ENCODE measurements at regions not wholly inside any gene's neighbourhood (a gene's known extent, or its start where the extent isn't known, plus 50 kb on each side); places are given as distances from the start of the nearest gene placed in this dataset.
"Not testable (repeated sequence)": the region's sequence is repeated elsewhere in the genome, so short reads cannot be mapped to it uniquely, and the experiment has no call there.

DNA sequence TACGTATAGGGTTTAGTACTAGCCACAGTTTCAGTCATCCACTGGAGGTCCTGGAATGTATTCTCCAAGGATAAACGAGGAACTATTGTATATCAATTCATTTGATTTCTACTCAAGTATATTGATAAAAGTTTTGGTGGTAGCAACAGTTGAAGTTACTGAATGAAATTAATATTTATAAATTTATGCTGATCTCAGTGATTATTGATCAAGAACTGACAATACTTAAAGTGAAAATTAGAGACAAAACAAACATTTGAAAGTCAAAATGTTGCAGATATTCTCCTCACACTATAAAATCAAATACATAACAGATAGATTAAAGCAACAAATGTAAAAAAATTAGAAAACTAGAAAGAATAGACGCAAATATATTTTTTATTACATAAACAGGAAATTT, 150.9 kb upstream of the SLC35G4 start:
- DNase-seq (ENCODE audit: low spot score), result no peak

DNA sequence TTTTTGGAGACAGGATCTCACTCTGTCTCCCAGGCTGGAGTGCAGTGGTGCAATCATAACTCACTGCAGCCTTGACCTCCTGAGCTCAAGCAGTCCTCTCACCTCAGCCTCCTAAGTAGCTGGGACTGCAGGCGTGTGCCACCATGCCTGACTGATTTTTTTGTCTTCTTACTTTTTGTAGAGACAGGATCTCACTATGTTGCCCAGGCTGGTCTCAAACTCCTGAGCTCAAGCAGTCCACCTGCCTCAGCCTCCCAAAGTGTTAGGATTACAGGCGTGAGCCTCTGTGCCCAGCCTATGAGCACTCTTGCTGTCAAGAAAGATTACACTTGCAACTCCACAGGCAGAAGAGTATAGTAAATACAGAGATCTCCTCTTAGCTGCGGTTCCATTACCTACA, 151.5 kb upstream of the SLC35G4 start:
- DNase-seq (ENCODE audit: low spot score), result not testable (repeated sequence)

DNA sequence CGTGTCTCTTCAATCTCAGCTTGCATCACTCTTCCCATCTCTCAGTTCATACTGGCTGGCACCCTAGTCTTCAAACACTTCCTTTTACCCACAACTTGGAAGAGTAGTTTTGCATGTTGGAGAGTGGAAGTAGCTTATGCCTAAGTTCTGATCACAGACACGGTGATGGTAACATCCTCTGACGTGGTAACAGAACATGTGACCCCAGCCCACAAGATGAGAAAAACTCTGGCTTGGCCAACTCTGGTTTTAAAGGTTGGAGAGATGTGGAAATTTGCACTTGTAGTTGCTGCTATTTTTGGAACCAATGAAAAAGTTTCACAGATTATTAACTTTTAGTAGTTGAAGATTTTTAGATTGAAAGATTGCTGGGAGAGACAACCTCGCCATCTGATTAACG, 155.4 kb upstream of the SLC35G4 start:
- no peak for DNase-seq (ENCODE audit: low spot score)

DNA sequence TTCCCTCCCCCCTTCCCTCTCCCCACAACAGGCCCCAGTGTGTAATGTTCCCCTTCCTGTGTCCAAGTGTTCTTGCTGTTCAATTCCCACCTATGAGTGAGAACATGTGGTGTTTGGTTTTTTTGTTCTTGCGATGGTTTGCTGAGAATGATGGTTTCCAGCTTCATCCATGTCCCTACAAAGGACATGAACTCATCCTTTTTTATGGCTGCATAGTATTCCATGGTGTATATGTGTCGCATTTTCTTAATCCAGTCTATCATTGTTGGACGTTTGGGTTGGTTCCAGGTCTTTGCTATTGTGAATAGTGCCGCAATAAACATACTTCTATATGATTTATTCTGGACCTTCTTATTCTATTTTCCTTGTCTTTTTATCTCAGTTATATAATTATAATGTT, 165.2 kb upstream of the SLC35G4 start:
- DNase-seq (ENCODE audit: low spot score), result not testable (repeated sequence)

DNA sequence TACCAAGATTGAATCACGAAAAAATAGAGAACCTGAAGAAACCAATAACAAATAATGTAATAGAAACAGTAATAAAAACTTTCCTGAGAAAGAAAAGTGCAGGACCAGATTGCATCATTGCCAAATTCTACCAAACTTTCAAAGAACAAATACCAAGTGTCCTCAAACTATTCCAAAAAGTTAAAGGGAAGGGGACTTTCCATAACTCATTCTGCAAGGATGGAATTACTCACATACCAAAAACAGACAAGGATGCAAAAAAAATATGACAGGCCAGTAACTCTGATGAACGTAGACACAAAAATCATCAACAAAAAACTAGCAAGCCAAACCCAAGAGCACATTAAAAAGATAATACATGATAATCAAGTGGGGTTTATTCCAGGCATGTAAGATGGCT, 172.3 kb upstream of the SLC35G4 start:
- DNase-seq (ENCODE audit: low spot score), result no peak

DNA sequence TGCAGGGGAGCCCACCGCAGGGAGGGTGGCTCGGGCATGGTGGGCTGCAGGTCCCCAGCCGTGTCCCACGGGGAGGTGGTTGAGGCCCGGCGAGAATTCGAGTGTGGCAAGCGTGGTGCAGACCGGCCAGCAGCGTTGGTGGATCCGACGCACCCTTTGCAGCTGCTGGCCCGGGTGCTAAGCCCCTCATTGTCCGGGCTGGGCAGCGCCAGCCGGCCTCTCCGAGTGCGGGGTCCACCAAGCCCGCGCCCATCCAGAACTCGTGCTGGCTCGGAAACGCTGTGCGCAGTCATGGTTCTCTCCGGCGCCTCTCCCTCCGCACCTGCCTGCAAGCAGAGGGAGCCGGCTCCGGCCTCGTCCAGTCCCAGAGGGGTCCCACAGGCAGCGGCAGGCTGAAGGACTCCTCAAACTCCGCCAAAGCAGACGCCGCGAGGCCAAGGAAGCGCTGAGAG, 177.0 kb upstream of the SLC35G4 start:
- no peak for DNase-seq (ENCODE audit: low spot score)

DNA sequence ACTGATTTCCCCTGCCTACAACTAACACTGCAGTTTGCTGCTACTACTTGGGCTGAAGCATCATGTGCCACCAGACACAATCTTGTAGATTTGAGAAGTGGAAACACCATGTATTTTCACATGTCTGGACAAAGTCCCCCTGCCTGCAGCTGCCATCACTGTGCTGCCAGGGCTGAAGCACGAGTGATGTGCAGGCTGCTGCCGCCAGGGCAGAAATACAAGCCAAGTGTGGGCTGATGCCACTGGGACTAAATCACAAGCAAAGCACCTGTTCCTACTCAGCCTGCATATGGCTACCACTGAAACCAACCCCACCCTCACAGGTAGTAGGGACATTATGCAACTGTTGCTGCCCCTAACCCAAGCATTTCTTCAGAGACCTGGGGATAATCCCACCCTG, 179.5 kb upstream of the SLC35G4 start:
- no peak for DNase-seq (ENCODE audit: low spot score)

DNA sequence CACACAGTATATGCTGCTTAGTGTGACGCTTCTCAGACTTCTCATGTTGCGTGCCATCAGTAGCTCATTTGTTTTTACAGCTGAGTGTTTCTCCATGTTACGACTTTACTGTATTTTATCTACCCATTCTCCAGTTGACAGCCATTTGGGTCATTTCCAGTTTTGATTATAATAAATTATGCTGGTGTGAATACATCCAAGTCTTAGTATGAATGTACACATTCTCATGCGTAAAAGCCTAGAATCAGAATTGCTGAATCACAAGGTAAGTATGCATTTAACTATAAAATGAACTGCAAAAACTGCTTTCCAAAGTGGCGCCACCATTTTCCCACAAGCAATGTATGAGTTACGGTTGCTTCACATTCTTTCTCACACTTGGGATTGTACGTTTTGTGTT, 184.2 kb upstream of the SLC35G4 start:
- DNase-seq (ENCODE audit: low spot score), result no peak

DNA sequence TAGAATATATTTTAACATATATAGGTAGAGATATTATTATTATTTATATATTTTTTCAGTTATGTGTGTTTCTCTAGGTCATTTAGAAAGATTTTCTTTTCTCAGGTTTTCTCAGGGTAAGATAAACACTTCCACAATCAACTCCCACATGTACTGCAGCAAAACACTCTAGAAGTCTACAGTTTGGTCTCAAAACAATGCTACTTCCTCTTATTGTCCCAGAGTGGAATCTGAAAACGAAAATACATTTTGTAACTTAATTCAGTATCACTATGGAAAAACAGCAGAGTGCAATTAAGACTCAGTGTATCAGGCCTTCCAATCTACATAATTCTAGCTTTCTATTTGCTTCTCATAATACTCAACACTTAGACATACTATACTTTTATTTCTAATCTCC, 190.1 kb upstream of the SLC35G4 start:
- no peak for DNase-seq (ENCODE audit: low spot score)

DNA sequence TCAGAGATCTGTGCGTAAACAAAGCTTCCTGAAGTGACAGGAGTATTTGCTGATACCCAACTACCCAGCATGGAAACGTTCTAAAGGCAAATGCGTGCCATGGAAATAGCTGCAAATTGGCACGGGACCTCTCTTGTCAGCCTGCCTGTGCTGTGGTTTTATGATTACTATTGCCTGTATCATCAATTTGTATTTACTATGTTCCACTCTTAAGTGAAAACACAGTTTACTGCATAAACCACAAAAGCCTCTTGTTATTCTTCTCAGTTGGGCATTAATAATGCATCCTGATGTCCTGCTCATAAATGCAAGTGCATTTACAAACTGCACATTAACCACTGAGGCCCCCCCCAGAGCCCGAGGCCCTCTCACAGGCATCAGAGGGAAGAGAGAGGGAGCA, 196.6 kb upstream of the SLC35G4 start:
- no peak for DNase-seq (ENCODE audit: low spot score)

DNA sequence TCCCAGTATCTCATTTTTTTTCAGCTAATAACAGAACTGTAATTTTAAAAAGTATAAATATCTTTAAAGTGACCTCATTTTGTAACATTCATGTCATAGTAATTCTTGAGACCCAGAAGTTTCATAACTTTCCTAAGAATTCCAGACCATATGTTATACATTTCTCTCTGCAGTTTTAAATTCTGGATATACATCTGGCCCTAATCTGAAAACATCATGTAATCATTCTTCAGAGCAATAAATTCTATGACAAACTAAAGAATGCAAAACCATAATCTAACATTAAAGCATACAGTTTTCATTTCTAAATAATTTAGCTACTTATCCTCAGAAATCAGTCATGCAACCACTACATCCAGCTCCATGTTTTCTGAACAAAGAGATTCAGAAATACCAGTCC, 198.3 kb upstream of the SLC35G4 start:
- no peak for DNase-seq (ENCODE audit: low spot score)

DNA sequence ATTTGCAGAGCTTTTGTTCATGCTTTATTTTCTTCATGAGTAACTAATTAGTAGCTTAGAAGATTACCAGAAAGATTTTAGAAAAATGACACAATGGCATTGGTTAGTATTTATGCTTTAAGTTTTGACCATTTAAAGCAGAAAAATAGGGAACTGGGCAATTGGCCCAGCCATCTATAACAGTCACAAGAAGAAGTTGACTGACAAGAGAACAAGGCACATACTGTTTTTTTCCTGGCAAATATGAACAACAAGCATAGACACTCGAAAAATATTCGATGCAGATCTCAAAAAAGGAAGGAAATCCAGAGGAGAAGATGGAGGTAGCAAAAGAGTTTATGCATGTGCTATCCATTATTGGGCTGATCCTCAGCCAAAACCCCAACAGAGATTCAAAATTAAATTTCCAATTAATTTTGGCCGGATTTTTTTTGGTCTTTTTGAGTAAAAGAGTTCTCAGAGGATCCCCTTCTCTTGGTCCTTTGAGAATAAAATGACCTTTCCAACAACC, 200.8 kb upstream of the SLC35G4 start:
- DNase-seq (ENCODE audit: low spot score), result no peak

DNA sequence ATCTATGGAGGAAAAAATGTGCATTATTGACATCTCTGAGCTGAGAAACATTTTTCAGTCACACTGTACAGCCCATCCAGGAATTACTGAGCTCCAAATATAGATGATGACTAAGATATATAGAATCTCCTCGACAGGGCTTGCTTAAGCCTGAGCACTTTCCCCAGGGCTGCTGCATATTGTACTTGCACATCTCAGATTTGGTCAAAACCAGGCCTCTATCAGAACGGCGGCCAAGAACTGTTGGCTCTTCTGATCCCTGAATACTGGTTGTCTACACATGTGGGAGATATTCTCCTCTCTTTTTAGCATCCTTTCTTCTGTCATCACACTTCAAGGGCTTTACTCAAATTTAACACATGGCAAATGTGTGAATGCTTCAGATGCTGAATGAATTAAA, 201.5 kb upstream of the SLC35G4 start:
- no peak for DNase-seq (ENCODE audit: low spot score)

DNA sequence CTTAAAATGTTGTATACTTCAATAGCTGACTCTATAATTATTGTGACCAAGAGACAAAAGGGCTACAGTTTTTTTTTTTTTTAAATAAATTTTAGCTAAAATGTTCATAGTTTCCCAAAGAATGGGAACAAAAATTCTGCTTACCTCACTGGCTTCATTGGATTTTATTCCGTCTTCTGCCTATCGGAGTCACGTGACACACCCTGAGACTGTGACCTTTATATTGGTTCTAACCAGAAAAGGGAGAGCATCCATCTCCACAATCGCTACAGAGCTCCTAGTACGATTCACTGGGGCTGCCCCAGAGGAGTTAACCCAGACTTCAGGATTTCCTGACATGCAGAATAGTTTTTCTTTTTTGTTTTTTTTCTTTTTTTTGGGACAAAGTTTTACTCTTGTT, 203.6 kb upstream of the SLC35G4 start:
- DNase-seq (ENCODE audit: low spot score), result no peak

DNA sequence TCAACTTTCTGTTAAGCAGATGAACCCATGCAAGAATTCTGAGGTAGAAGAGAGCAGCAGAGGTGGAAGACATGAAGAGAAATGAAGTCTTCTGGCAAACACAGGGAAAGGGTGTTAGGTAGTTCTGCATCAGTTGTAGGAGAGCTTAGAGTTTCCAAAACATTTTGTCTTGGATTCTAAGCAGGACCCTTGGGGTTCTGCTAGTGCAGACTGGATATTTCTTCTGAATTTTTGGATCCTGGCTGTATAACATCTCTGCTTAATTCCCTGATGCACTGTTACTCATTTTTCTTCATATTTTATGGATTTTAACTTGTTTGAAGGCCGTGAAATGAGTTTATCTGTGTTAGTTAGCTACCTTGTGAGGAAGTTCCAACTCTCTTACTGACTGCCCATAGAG, 208.7 kb upstream of the SLC35G4 start:
- no peak for DNase-seq (ENCODE audit: low spot score)

DNA sequence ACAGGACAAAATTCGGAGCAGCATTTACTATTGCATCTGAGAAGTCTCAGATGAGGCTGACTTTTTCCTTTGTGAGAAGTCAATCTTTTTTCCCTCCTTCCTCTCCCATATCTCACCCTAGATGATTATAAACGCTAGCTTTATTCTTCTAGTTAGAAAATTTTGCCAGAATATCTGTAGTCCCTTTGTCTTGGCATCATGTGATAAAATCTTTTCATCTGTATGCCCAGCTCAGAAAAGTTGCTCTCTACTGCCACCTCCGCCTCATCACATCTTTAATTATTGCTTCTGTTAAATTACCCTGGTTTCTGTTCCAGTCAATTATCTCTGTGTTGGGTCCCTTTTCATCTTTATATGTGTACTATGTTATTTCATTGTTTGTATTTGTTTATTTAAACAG, 210.8 kb upstream of the SLC35G4 start:
- DNase-seq (ENCODE audit: low spot score), result no peak

DNA sequence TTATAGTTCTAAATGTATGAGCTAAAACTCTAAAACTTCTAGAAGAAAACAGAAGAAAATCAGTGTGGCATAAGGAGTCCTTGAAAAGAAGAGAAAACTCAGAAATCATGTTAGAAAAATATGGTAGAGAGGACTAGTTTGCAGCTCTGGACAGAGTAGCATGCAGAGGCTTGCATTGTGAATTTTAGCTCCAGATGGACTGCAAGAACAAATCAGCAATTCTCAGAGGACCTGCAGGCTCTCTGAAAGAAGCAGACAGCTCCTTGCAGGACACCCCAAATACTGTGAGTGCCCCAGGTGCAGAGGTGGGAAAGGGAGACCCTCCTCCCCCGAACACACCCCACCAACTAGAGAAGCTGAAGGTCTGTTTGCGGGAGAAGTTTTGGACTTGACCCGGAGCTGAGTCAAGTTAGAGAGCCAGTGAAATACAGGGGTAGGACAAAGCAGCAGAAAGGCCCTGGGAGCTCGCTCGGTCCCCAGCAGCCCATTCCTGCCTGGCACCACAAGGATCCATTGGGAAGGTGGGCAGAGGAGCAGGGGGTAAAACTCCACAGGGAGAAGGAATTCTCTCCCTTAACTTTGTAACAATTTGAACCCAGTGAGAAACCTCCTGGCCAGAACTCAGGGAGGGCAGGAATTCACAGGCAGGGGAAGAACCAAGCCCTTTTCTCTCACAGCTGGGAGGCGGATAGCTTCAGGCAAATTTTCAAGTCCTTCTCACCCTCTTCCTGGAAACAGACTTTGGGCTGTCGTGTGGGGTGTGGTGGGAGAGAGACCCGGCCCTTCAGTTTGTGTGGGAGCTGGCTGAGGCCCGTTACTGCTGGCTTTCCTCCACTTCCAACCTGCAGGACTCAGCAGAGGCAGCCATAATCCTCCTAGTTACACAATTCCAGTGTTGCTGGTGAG, 216.2 kb upstream of the SLC35G4 start:
- DNase-seq (ENCODE audit: low spot score), result no peak

DNA sequence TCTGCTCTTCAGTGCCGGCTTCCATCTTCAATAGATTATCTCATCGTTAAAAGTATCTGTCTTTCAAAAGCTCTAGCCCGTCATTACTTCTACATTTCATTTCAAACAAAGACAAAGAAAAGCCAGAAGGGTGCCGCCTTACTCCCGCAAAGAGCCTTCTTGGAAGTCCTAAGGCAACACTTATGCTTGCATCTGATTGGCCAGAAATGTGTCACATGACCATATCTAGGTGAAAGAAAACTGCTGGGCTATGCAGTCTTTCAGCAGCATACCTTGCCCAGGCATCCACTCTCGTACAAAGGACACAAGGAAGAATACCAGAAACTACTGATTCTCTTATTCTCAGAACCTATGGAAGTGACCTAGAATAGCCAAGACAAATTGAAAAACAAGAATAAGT, 217.1 kb upstream of the SLC35G4 start:
- no peak for DNase-seq (ENCODE audit: low spot score)

DNA sequence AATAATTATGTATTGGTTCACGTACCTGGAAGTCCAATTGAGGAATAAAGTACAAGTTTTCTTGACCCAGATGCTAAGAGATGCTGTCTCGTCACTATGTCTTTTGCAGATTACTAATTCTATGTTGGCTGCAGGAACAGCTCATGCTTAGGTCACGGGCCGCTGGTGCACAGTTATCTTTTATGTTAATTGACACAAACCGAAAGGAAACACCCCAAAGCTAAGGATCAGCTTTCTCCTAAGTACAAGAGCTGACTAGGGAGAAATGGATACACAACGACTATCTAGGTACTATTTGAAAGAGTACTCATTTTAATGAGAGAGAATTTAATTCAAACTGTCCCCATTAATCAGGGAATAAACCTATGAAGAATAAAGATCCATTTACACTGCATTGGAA, 217.7 kb upstream of the SLC35G4 start:
- no peak for DNase-seq (ENCODE audit: low spot score)

DNA sequence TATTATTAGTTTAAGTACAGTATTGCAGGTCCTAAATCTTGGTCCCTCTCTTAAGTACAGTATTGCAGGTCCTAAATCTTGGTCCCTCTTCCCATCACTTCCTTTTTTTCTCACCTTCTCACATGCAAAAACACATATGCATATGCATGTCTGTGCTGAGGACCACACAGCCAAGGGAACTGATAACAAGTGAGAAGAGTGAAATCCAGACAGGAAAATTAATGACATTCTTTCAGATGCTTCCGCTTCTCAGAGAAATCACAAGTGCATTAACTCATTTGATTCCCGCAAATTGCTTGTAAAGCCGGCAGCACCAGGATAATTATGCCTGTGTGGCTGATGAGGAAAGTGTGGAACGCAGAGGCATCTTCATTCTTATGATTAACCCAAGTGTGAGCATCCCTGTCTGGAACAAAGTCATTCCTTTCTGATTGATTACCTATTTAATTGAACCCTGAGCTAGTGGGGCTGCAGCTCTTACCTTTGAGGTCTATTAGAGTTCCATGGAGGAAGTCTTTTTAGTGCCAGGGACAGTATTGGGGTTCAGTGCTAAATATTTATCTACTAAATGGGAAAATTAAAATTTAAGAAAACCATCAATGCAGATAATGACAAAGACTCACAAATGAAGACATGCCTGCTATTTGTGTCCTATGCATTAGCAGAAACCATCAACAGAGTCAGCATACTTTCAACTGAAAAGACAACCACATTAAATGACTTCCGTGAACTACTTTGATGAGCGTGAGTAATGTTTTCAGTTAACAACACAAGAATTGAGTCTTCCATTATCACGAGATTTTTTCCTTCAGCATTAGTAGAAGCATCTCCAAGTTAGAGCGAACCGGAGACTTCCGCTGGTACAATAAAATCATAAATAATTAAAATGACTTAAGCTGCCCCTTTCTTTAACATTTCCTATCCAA, 220.4 kb upstream of the SLC35G4 start:
- DNase-seq (ENCODE audit: low spot score), result no peak

DNA sequence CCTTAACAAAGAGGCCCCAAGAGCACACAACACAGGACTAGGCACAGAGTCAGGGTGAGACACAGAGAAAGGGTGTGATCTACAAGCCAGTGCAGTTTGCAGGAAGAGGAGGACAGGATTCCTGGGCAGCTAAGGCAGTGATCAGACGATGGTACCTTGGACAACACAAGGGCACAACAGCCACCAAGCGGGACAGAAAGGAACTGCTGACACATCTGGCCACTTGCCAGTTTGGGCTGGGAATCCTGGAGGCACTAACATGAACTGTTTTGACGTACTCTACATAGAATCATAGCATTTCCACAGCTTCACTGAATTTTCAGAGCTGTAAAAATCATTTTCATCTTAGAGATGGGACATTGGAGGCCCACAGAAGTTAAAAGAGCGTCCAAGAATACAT, 221.5 kb upstream of the SLC35G4 start:
- no peak for DNase-seq (ENCODE audit: low spot score)

DNA sequence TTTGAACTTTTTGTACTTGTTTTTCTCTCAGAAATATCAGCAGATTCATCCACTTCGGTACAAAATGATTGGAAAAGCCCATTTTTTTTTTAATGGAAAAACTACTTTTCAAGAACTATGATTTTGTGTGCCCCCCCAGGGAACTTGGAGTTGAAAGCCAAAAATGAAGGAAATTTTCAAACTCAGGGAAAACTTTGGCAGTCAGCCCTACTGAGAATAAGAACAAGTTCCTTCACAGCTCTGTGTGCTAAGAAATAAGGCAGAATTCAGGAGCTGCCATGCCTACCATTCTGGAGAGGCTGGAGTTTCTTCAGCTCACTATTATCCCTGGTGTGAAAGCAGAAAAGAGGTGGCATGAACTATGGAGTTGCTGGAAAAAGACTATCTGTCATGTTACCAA, 226.0 kb upstream of the SLC35G4 start:
- no peak for DNase-seq (ENCODE audit: low spot score)

DNA sequence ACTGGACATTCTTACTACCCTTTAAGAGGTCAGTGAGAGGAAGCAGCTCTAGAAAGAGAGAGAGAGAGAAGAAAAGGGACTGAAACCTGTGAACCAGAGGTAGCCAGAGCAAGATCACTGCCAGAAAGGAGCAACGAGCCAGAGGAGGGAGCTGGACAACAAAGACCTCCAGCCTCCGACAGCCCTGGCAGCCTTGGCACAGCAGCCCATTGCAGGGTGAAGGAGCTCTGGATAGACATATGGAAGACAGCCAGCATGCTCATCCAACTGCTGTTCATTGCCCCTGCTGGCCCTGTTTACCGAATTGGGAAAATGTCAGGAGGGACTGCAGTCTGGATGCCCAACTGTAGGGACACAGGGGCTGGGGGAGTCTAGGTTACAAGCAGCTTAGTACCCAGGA, 228.4 kb upstream of the SLC35G4 start:
- no peak for DNase-seq (ENCODE audit: low spot score)

All from CD4-positive, alpha-beta T cell treated with Interleukin-2 at 100 ng/mL for 4 hours (primary cell).